ENCODE measurements at regions not wholly inside any gene's neighbourhood (a gene's known extent, or its start where the extent isn't known, plus 50 kb on each side); places are given as distances from the start of the nearest gene placed in this dataset.

DNA sequence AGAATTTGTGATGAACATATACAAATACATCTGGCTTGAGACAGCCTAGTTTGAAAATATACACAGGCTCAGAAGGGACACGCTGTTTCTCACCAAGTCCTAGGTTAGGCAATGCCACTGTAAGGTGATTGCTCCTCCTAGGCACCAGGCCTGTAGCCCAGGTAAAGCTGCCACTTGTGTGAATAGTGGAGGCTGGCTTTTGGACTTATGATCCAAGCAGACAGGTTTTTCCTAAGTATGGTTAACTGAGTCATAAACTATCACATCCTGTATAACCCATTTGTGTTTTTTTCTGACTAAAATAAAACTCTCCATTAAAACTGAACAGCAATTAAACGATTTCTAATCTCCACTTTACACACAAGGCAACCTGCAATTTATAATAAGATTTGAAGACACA, 81.0 kb downstream of the SEMA4F start:
- no peak for TF ChIP-seq POLR2A (IDR thresholded peaks at IDR 0.05)
- TF ChIP-seq, protein P1, sequence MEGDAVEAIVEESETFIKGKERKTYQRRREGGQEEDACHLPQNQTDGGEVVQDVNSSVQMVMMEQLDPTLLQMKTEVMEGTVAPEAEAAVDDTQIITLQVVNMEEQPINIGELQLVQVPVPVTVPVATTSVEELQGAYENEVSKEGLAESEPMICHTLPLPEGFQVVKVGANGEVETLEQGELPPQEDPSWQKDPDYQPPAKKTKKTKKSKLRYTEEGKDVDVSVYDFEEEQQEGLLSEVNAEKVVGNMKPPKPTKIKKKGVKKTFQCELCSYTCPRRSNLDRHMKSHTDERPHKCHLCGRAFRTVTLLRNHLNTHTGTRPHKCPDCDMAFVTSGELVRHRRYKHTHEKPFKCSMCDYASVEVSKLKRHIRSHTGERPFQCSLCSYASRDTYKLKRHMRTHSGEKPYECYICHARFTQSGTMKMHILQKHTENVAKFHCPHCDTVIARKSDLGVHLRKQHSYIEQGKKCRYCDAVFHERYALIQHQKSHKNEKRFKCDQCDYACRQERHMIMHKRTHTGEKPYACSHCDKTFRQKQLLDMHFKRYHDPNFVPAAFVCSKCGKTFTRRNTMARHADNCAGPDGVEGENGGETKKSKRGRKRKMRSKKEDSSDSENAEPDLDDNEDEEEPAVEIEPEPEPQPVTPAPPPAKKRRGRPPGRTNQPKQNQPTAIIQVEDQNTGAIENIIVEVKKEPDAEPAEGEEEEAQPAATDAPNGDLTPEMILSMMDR (IDR thresholded peaks at IDR 0.05 in 4 of 5, conservative IDR thresholded peaks at IDR 0.05 in 1 of 5) = no peak

All from gastrocnemius medialis (tissue), 4 donors.